ENCODE measurements at regions not wholly inside any gene's neighbourhood (a gene's known extent, or its start where the extent isn't known, plus 50 kb on each side); places are given as distances from the start of the nearest gene placed in this dataset.

GRCh38 chr3:189572249-189572648 lies 58.9 kb upstream of the TP63 start:
- TF ChIP-seq MAX (IDR thresholded peaks at IDR 0.05), result no peak
- no peak for TF ChIP-seq EP300 (IDR thresholded peaks at IDR 0.05; ENCODE audit: borderline replicate concordance)
- no peak for TF ChIP-seq YY1 (IDR thresholded peaks at IDR 0.05; ENCODE audit: low read depth)
- no peak for TF ChIP-seq TCF12 (IDR thresholded peaks at IDR 0.05; ENCODE audit: low read depth)
- TF ChIP-seq REST (IDR thresholded peaks at IDR 0.05; ENCODE audit: low read depth), result no peak
- TF ChIP-seq CEBPB (IDR thresholded peaks at IDR 0.05), result no peak
- TF ChIP-seq RAD21 (IDR thresholded peaks at IDR 0.05; ENCODE audit: low read depth), result no peak
- no peak for TF ChIP-seq NFIC (IDR thresholded peaks at IDR 0.05)
- TF ChIP-seq, protein P1, sequence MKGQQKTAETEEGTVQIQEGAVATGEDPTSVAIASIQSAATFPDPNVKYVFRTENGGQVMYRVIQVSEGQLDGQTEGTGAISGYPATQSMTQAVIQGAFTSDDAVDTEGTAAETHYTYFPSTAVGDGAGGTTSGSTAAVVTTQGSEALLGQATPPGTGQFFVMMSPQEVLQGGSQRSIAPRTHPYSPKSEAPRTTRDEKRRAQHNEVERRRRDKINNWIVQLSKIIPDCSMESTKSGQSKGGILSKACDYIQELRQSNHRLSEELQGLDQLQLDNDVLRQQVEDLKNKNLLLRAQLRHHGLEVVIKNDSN (IDR thresholded peaks at IDR 0.05), result no peak
- TF ChIP-seq FOXM1 (IDR thresholded peaks at IDR 0.05; ENCODE audit: borderline replicate concordance, low read depth), result no peak
- TF ChIP-seq TEAD4 (IDR thresholded peaks at IDR 0.05), result no peak
- TF ChIP-seq TAF1 (IDR thresholded peaks at IDR 0.05; ENCODE audit: low read depth), result no peak
- no peak for TF ChIP-seq CREB1 (IDR thresholded peaks at IDR 0.05; ENCODE audit: low read depth)

Data from Ishikawa (cell line).